ENCODE measurements at regions not wholly inside any gene's neighbourhood (a gene's known extent, or its start where the extent isn't known, plus 50 kb on each side); places are given as distances from the start of the nearest gene placed in this dataset.
"Not testable (repeated sequence)": the region's sequence is repeated elsewhere in the genome, so short reads cannot be mapped to it uniquely, and the experiment has no call there.

- no peak overlapping the region for H3K4me3 ChIP-seq (ENCODE audit: low read length)
- no peak for TF ChIP-seq ZNF274 (IDR thresholded peaks at IDR 0.05; ENCODE audit: low read depth, low read length)
These were observed 136.9 kb upstream of the SYT13 start for GRCh38 chr11:45423036-45423435.

GRCh38 chr11:45414088-45414487 is 127.9 kb upstream of the SYT13 start:
- no peak for TF ChIP-seq ZNF274 (IDR thresholded peaks at IDR 0.05; ENCODE audit: low read depth, low read length)
- H3K4me3 ChIP-seq (ENCODE audit: low read length), result no peak overlapping the region

- no peak overlapping the region for H3K4me3 ChIP-seq (ENCODE audit: low read length)
- no peak for TF ChIP-seq ZNF274 (IDR thresholded peaks at IDR 0.05; ENCODE audit: low read depth, low read length)
These were observed 127.2 kb upstream of the SYT13 start for GRCh38 chr11:45413156-45413858.

GRCh38 chr11:45412521-45412920 is 126.4 kb upstream of the SYT13 start:
- H3K4me3 ChIP-seq (ENCODE audit: low read length), result no peak overlapping the region
- no peak for TF ChIP-seq ZNF274 (IDR thresholded peaks at IDR 0.05; ENCODE audit: low read depth, low read length)

- TF ChIP-seq ZNF274 (IDR thresholded peaks at IDR 0.05; ENCODE audit: low read depth, low read length), result no peak
- no peak overlapping the region for H3K4me3 ChIP-seq (ENCODE audit: low read length)
These were observed 125.9 kb upstream of the SYT13 start for GRCh38 chr11:45412051-45412471.

GRCh38 chr11:45411228-45411946 is 125.2 kb upstream of the SYT13 start:
- no peak overlapping the region for H3K4me3 ChIP-seq (ENCODE audit: low read length)
- no peak for TF ChIP-seq ZNF274 (IDR thresholded peaks at IDR 0.05; ENCODE audit: low read depth, low read length)

- no peak overlapping the region for H3K4me3 ChIP-seq (ENCODE audit: low read length)
- no peak for TF ChIP-seq ZNF274 (IDR thresholded peaks at IDR 0.05; ENCODE audit: low read depth, low read length)
These were observed 124.5 kb upstream of the SYT13 start for GRCh38 chr11:45410391-45411227.

GRCh38 chr11:45409587-45409986 is 123.4 kb upstream of the SYT13 start:
- TF ChIP-seq ZNF274 (IDR thresholded peaks at IDR 0.05; ENCODE audit: low read depth, low read length), result no peak
- no peak overlapping the region for H3K4me3 ChIP-seq (ENCODE audit: low read length)

- no peak for TF ChIP-seq ZNF274 (IDR thresholded peaks at IDR 0.05; ENCODE audit: low read depth, low read length)
- no peak overlapping the region for H3K4me3 ChIP-seq (ENCODE audit: low read length)
These were observed 121.1 kb upstream of the SYT13 start for GRCh38 chr11:45407226-45407625.

- H3K4me3 ChIP-seq (ENCODE audit: low read length), result no peak overlapping the region
- no peak for TF ChIP-seq ZNF274 (IDR thresholded peaks at IDR 0.05; ENCODE audit: low read depth, low read length)
These were observed 120.0 kb upstream of the SYT13 start for GRCh38 chr11:45405916-45406670.

GRCh38 chr11:45403521-45403920 is 117.4 kb upstream of the SYT13 start:
- not testable (repeated sequence) for H3K4me3 ChIP-seq (ENCODE audit: low read length)

GRCh38 chr11:45402049-45402630 is 116.0 kb upstream of the SYT13 start:
- TF ChIP-seq ZNF274 (IDR thresholded peaks at IDR 0.05; ENCODE audit: low read depth, low read length), result no peak

GRCh38 chr11:45400591-45400990 is 114.5 kb upstream of the SYT13 start:
- no peak for TF ChIP-seq ZNF274 (IDR thresholded peaks at IDR 0.05; ENCODE audit: low read depth, low read length)
- no peak overlapping the region for H3K4me3 ChIP-seq (ENCODE audit: low read length)

More at GRCh38 chr11:45402049-45402630, 116.0 kb upstream of the SYT13 start:
- H3K4me3 ChIP-seq (ENCODE audit: low read length), result no peak overlapping the region

- H3K4me3 ChIP-seq (ENCODE audit: low read length), result no peak overlapping the region
- TF ChIP-seq ZNF274 (IDR thresholded peaks at IDR 0.05; ENCODE audit: low read depth, low read length), result no peak
These were observed 113.0 kb upstream of the SYT13 start for GRCh38 chr11:45399166-45399565.

All from GM08714 (cell line).